Adrenal gland (tissue), 5 donors: ENCODE measurements at regions not wholly inside any gene's neighbourhood (a gene's known extent, or its start where the extent isn't known, plus 50 kb on each side); places are given as distances from the start of the nearest gene placed in this dataset.

Source experiments
- POLR2A ChIP-seq, 2 donors: fragments of 450-650 bp; IDR thresholded peaks; one replicate each; pipeline ENCODE4 v1.6.1; 2017; ENCODE audit warnings: antibody characterized with exemption in 2 of 2, mild to moderate bottlenecking in 2 of 2, moderate library complexity in 1 of 2
- TF ChIP-seq, protein P1 (sequence below), 6 experiments: fragments of 450-650 bp in 4 of 6; fragments of 200-600 bp in 2 of 6; sonication (generic) in 1 of 6; IDR thresholded peaks; 1 replicate in 5 of 6; 2 replicates in 1 of 6; pipeline versions ENCODE4 v1.5.1 to v1.8.0; 2016 to 2021; ENCODE audit warnings: antibody characterized with exemption in 6 of 6, mild to moderate bottlenecking in 2 of 6, moderate library complexity in 1 of 6
- donor health status: DM: no; HTN: no; CAD: no.

DNA sequence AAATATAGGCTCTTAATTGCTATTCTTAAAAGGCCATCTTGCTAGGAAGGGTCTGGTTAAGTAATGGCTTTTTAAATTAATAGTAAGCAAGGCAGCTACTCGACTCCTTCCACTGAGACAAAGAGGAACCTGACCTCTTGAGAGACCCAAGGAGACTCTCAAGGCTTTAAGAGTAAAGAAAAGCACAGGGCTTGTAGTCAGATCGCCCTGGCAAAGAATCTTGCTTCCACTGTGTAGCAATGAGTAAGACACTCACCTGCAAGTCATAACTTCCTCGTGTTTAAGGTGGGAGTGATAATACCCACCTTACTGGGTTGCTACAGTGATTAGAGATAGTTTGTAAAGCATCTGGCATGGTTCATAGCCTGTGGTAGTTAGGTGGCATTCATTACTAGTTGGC lies 274.5 kb downstream of the TSN start:
- TF ChIP-seq, protein P1, sequence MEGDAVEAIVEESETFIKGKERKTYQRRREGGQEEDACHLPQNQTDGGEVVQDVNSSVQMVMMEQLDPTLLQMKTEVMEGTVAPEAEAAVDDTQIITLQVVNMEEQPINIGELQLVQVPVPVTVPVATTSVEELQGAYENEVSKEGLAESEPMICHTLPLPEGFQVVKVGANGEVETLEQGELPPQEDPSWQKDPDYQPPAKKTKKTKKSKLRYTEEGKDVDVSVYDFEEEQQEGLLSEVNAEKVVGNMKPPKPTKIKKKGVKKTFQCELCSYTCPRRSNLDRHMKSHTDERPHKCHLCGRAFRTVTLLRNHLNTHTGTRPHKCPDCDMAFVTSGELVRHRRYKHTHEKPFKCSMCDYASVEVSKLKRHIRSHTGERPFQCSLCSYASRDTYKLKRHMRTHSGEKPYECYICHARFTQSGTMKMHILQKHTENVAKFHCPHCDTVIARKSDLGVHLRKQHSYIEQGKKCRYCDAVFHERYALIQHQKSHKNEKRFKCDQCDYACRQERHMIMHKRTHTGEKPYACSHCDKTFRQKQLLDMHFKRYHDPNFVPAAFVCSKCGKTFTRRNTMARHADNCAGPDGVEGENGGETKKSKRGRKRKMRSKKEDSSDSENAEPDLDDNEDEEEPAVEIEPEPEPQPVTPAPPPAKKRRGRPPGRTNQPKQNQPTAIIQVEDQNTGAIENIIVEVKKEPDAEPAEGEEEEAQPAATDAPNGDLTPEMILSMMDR (IDR thresholded peaks at IDR 0.05): no peak
- no peak for TF ChIP-seq POLR2A (IDR thresholded peaks at IDR 0.05)
